AG04449 (cell line): ENCODE measurements at regions not wholly inside any gene's neighbourhood (a gene's known extent, or its start where the extent isn't known, plus 50 kb on each side); places are given as distances from the start of the nearest gene placed in this dataset.

ENCODE experiments used
- CTCF ChIA-PET: fragments of 350-600 bp; formaldehyde crosslinking; extraction: SDS; loops from one replicate; lab custom pipeline; 2021; ENCODE audit warnings: antibody characterized with exemption; lab: Yijun Ruan, JAX
- POLR2A ChIA-PET: fragments of 400-600, 350-600 bp; formaldehyde crosslinking; extraction: SDS; loops from one replicate; lab custom pipeline; 2020; ENCODE audit warnings: antibody characterized with exemption, inconsistent platforms; lab: Yijun Ruan, JAX
- DNase-seq: peaks from one replicate; pipeline ENCODE4 v3.0.0-alpha.2; 2010; ENCODE audit warnings: low read depth, low spot score
- H3K4me3 ChIP-seq: 2 replicates; pipeline ENCODE4 v1.5.1; 2011; ENCODE audit warnings: low read depth, mild to moderate bottlenecking, control low read depth, low read length
- TF ChIP-seq, protein P1 (sequence below): IDR thresholded peaks from one replicate; pipeline ENCODE4 v1.5.1; 2011; ENCODE audit warnings: mild to moderate bottlenecking, moderate library complexity, low read length, control low read depth, inconsistent platforms; ENCODE audit not compliant: insufficient read depth; ENCODE audit errors: missing control alignments

DNA sequence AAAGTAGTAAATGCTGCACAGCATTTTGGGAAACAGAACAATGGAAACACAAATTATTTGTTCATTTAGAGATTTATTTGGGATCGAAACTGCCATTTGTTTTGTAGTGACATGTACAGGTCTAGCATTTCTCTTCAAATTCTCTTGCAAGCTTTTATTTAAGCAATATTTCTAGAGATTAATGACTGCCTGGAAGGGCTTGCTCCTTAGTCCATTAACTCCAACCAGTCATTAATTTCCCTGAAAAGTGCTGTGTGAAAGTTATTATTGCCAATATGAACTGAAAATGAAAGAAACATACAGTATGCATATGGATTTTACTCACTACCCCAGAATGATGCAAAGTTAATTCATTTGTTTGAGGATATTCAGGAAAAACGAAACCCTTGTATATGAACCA, 1349.6 kb upstream of the FLRT2 start:
- POLR2A ChIA-PET = no interaction called here
- TF ChIP-seq, protein P1, sequence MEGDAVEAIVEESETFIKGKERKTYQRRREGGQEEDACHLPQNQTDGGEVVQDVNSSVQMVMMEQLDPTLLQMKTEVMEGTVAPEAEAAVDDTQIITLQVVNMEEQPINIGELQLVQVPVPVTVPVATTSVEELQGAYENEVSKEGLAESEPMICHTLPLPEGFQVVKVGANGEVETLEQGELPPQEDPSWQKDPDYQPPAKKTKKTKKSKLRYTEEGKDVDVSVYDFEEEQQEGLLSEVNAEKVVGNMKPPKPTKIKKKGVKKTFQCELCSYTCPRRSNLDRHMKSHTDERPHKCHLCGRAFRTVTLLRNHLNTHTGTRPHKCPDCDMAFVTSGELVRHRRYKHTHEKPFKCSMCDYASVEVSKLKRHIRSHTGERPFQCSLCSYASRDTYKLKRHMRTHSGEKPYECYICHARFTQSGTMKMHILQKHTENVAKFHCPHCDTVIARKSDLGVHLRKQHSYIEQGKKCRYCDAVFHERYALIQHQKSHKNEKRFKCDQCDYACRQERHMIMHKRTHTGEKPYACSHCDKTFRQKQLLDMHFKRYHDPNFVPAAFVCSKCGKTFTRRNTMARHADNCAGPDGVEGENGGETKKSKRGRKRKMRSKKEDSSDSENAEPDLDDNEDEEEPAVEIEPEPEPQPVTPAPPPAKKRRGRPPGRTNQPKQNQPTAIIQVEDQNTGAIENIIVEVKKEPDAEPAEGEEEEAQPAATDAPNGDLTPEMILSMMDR = no peak

DNA sequence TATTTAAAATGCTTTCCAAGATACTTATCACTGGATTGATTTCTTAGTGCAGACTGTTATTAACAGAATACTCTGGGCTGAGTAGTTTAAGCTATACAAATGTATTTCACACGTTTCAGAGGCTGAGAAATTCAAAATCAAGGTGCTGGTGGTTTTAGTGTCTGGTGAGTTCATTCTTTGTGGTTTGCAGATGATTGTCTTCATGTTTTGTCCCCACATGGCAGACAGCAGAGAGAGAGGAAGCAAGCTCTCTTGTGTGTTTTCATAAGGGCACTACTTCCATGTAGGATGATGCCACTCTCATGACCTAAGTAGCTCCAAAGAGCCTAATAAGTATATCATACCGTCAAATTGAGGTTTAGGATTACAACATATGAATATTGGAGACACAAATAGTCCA, 1348.9 kb upstream of the FLRT2 start:
- no peak overlapping the region for H3K4me3 ChIP-seq
- no peak for DNase-seq
- ChIA-PET POLR2A (no interaction called here), CTCF (no interaction called here)
- TF ChIP-seq, protein P1 = no peak

More for the DNA sequence above, 1349.6 kb upstream of the FLRT2 start:
- CTCF ChIA-PET = no interaction called here
- DNase-seq = no peak
- no peak overlapping the region for H3K4me3 ChIP-seq

DNA sequence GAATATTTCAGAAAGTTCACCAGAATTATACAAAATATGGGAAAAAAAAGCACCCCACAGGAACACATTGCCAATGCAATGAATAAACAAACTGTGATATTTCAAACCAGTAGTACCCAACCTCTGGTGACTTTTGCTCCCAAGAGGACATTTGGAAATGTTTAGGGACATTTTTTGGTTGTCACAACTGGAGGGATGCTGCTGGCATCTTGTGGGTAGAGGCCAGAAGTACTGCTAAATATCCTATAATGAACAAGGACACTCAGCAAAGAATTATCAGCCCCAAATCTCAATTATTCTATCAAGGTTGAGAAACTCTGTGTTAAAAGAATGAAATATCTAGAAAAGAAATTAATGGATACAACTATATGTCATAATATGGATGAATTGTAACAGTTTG, 1334.4 kb upstream of the FLRT2 start:
- no peak overlapping the region for H3K4me3 ChIP-seq
- CTCF ChIA-PET = no interaction called here
- DNase-seq = no peak
- POLR2A ChIA-PET = no interaction called here
- TF ChIP-seq, protein P1 = no peak

DNA sequence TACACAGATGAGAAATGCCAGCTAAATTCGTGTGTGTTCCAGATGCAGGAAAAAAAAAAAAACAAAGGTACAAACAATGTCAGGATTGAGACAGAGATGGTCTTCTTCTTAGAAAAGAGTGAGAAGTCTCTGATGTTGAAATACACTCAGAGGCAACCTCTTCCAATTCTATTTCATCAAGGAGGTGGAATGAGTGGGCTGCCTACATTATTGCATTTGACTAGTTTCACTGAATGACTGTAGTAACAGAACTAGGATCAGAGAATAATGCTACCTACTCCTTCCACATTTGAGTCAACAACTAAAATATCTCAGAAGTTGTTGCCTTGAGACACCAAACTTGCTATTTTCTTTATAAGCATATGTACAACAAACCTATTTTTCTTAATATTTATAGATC, 1332.2 kb upstream of the FLRT2 start:
- TF ChIP-seq, protein P1 = no peak
- no peak overlapping the region for H3K4me3 ChIP-seq
- no peak for DNase-seq
- ChIA-PET POLR2A (no interaction called here), CTCF (no interaction called here)

DNA sequence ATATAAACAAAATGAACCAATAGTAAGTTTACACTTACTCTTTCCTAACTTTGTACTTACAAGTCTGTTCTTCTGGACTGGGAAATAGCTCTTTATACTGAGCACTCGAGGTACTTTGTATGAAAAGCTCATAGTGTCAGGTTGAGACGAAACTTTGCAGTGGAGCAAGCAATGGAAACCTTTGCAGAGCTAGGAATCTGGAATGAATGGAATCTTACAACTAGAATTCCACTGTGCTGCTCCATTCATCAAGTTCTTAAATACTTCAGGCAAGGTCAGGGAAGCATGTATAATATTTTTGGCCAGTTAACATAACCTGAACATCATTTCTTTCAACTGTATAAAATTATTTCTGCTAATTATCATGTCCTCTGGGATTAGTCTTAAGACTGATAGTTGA, 1327.5 kb upstream of the FLRT2 start:
- no peak overlapping the region for H3K4me3 ChIP-seq
- no peak for DNase-seq
- TF ChIP-seq, protein P1 = no peak
- ChIA-PET POLR2A (no interaction called here), CTCF (no interaction called here)

DNA sequence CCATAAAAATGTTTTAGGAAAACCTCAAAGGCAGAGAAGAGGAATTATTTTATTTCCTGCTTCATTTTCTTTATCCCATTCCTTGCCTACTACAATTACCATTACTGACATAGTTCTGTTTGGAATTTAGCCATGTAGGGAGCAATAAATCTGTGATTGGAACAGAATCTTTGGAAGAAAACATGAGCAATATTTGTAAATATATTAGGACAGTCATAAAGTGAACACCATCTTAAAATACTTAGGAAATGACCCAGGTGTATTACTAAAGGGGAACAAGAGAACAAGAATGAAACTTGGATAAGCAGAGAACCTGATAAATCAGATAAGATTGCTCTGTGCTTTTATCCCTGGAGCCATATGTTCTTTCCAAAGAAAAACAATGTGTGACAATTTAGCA, 1326.0 kb upstream of the FLRT2 start:
- ChIA-PET POLR2A (no interaction called here), CTCF (no interaction called here)
- H3K4me3 ChIP-seq = no peak overlapping the region
- TF ChIP-seq, protein P1 = no peak
- DNase-seq = no peak
